Upper lobe of left lung (tissue), 4 donors: ENCODE measurements at regions not wholly inside any gene's neighbourhood (a gene's known extent, or its start where the extent isn't known, plus 50 kb on each side); places are given as distances from the start of the nearest gene placed in this dataset.

ENCODE experiments used
- POLR2A ChIP-seq, 4 donors: fragments of 450-650 bp; IDR thresholded peaks; one replicate each; pipeline ENCODE4 v1.5.1; 2016 to 2017; ENCODE audit warnings: antibody characterized with exemption in 4 of 4, mild to moderate bottlenecking in 2 of 4
- POLR2AphosphoS5 ChIP-seq, 2 donors: sonication (generic); formaldehyde crosslinking; IDR thresholded peaks; one replicate each; pipeline ENCODE4 v1.5.1; 2017; ENCODE audit warnings: antibody characterized with exemption in 2 of 2
- TF ChIP-seq, protein P1 (sequence below), 6 experiments: fragments of 450-650 bp in 4 of 6; fragments of 200-600 bp in 2 of 6; sonication (generic) in 2 of 6; IDR thresholded peaks; one replicate each; pipeline ENCODE4 v1.5.1; 2016 to 2019; ENCODE audit warnings: antibody characterized with exemption in 6 of 6

DNA sequence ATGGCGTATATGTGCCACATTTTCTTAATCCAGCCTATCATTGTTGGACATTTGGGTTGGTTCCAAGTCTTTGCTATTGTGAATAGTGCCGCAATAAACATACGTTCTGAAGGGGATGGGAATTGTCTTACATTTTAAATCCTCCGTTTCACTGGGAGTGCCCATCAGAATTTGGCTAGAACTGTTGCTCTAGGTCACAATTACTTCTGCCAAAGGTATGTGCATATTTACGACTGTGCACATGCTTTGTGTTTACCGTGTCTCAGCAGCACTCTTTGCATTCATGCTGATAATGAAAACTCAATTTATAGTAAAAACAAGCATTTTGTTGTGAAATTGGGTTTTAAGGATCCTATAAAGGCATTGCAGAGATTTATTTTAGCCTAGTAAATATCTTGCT lies 151.9 kb upstream of the ZNF618 start:
- TF ChIP-seq POLR2A (IDR thresholded peaks at IDR 0.05) = no peak
- TF ChIP-seq, protein P1, sequence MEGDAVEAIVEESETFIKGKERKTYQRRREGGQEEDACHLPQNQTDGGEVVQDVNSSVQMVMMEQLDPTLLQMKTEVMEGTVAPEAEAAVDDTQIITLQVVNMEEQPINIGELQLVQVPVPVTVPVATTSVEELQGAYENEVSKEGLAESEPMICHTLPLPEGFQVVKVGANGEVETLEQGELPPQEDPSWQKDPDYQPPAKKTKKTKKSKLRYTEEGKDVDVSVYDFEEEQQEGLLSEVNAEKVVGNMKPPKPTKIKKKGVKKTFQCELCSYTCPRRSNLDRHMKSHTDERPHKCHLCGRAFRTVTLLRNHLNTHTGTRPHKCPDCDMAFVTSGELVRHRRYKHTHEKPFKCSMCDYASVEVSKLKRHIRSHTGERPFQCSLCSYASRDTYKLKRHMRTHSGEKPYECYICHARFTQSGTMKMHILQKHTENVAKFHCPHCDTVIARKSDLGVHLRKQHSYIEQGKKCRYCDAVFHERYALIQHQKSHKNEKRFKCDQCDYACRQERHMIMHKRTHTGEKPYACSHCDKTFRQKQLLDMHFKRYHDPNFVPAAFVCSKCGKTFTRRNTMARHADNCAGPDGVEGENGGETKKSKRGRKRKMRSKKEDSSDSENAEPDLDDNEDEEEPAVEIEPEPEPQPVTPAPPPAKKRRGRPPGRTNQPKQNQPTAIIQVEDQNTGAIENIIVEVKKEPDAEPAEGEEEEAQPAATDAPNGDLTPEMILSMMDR (IDR thresholded peaks at IDR 0.05) = no peak
- no peak for TF ChIP-seq POLR2AphosphoS5 (IDR thresholded peaks at IDR 0.05)
